NB4 (cell line): ENCODE measurements at regions not wholly inside any gene's neighbourhood (a gene's known extent, or its start where the extent isn't known, plus 50 kb on each side); places are given as distances from the start of the nearest gene placed in this dataset.

Experiments
- DNase-seq: peaks from one replicate; pipeline ENCODE4 v3.0.0; 2010; ENCODE audit warnings: low read depth
- H3K4me3 ChIP-seq: one replicate; pipeline ENCODE4 v1.5.1; 2011; ENCODE audit warnings: mild to moderate bottlenecking, low read depth, low read length, moderate library complexity
- MYC ChIP-seq: IDR thresholded peaks from 2 replicates; pipeline ENCODE4 v1.6.1; 2011; ENCODE audit warnings: low read depth, low read length
- POLR2A ChIP-seq: IDR thresholded peaks from 2 replicates; pipeline ENCODE4 v1.6.1; 2011; ENCODE audit warnings: mild to moderate bottlenecking; ENCODE audit not compliant: insufficient read length; ENCODE audit errors: extremely low read depth
- TF ChIP-seq, protein P1 (sequence below): IDR thresholded peaks from one replicate; pipeline ENCODE4 v1.5.1; 2012; ENCODE audit warnings: low read depth, low read length
- TF ChIP-seq, protein P2 (sequence below): IDR thresholded peaks from 2 replicates; pipeline ENCODE4 v1.6.1; 2011; ENCODE audit warnings: low read depth, low read length

- H3K4me3 ChIP-seq, result no peak overlapping the region
- DNase-seq, result peak; percentile 65
- TF ChIP-seq POLR2A, result no peak
- TF ChIP-seq, protein P1, sequence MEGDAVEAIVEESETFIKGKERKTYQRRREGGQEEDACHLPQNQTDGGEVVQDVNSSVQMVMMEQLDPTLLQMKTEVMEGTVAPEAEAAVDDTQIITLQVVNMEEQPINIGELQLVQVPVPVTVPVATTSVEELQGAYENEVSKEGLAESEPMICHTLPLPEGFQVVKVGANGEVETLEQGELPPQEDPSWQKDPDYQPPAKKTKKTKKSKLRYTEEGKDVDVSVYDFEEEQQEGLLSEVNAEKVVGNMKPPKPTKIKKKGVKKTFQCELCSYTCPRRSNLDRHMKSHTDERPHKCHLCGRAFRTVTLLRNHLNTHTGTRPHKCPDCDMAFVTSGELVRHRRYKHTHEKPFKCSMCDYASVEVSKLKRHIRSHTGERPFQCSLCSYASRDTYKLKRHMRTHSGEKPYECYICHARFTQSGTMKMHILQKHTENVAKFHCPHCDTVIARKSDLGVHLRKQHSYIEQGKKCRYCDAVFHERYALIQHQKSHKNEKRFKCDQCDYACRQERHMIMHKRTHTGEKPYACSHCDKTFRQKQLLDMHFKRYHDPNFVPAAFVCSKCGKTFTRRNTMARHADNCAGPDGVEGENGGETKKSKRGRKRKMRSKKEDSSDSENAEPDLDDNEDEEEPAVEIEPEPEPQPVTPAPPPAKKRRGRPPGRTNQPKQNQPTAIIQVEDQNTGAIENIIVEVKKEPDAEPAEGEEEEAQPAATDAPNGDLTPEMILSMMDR, result peak; percentile 40
These were observed 270.9 kb downstream of the RPLP1 start for GRCh38 chr15:69723404-69724096.

DNA sequence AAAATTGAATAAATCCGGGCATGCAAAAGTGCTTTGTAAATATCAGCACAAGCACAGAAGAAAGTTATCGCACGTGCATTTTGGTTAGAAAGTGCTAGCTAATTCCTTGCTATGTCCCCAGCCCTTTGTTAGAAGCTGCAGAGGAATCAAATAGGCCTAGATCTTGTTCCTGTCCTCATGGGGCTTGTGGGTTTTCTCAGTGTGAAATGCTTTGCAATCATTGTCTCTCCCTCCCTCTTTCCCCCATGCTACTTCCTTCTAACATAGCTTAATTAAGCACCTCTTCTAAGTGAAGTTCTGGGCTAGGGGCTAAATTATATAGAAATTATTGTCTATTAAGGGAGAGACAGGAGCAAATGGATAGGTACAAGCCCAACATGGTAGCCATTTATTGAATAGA lies 271.7 kb downstream of the RPLP1 start:
- TF ChIP-seq, protein P1, result no peak
- TF ChIP-seq MYC, result no peak
- TF ChIP-seq, protein P2, sequence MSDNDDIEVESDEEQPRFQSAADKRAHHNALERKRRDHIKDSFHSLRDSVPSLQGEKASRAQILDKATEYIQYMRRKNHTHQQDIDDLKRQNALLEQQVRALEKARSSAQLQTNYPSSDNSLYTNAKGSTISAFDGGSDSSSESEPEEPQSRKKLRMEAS, result no peak
- no peak for TF ChIP-seq POLR2A
- DNase-seq, result peak; percentile 84
- H3K4me3 ChIP-seq, result no peak overlapping the region

GRCh38 chr15:69725275-69725674 lies 272.7 kb downstream of the RPLP1 start:
- TF ChIP-seq MYC (no peak), POLR2A (no peak)
- peak; percentile 11 for DNase-seq

GRCh38 chr15:69725957-69726356 lies 273.3 kb downstream of the RPLP1 start:
- TF ChIP-seq MYC (0 out of 2 replicates have a peak, but pooled peaks have one; percentile 37), POLR2A (no peak)
- TF ChIP-seq, protein P2, result peak; percentile 7; the same call in 1 of the 2 replicates
- TF ChIP-seq, protein P1, result no peak
- peak; percentile 86 for DNase-seq
- no peak overlapping the region for H3K4me3 ChIP-seq

More at GRCh38 chr15:69725275-69725674, 272.7 kb downstream of the RPLP1 start:
- no peak overlapping the region for H3K4me3 ChIP-seq

DNA sequence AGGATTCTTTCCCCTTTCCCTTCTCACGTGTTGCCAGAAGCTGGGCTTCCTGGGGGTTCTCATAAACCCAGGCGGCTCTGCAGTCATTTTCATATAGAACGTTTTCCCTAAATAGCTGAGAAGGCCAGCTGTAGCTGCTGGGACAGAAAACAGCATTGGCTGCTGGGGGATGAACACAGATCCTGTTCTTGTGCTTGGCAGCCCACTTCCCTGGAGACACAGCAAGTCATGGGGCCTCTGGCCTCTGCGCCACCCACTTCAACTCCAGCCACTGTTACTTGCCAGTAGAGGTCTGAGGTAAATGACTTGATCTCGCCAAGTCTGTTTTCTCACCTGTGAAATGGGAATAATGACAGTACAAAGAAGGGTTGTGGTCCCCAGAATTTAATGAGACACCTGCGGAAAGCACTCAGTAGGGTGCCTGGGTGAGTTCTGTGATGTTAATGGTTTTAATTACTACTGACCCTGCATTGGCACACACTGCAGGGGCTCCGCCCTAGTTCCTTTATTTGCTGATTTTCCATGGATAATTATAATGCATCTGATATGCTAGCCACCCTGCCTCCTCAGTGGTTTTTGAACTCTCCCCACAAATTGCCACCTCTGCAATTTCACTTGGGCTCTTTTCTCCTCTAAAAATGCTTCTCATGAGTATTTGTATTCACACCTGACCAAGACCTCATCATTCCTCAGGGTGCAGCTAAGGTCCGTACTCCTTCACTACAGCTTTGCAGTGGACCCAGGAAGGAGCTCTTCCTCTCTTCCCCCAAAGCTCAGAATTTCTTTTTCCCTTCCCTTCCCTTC lies 274.7 kb downstream of the RPLP1 start:
- no peak overlapping the region for H3K4me3 ChIP-seq
- TF ChIP-seq POLR2A (no peak), MYC (no peak)
- TF ChIP-seq, protein P1, result no peak
- TF ChIP-seq, protein P2, result no peak
- peak; percentile 46 for DNase-seq

DNA sequence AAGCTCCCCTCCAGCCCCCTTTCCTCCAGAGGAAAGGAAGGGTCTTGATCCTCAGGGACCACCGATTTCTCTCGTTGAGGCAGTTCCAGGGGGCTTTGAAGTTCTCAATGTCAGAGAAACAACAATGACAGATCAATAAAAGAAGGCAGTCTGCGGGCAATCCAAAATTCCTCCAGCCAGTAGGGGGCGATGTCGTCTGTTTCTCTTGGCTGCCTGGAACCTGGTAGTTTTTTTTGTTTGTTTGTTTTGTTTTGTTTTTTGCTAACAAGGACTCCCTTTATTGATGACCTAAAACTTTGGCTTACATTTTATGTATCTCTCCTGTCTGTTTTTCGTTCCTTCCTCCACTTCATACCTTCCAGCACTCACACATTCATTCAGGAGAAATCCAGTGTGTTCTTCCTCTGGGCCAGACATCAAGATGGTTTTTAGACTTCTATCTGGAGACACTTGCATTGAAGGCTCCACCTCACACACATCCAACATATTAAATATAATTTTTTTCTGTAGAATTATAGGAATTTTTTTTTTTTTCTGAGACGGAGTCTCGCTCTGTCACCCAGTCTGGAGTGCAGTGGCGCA lies 276.6 kb downstream of the RPLP1 start:
- no peak overlapping the region for H3K4me3 ChIP-seq
- TF ChIP-seq, protein P1, result peak; percentile 57
- TF ChIP-seq, protein P2, result no peak
- TF ChIP-seq POLR2A (no peak), MYC (no peak)
- peak; percentile 53 for DNase-seq
